ENCODE measurements at regions not wholly inside any gene's neighbourhood (a gene's known extent, or its start where the extent isn't known, plus 50 kb on each side); places are given as distances from the start of the nearest gene placed in this dataset.
"Not testable (repeated sequence)": the region's sequence is repeated elsewhere in the genome, so short reads cannot be mapped to it uniquely, and the experiment has no call there.

GRCh38 chr2:114293355-114293754, 149.1 kb upstream of the DPP10 start:
- TF ChIP-seq POLR2A (IDR thresholded peaks at IDR 0.05; ENCODE audit: extremely low read depth, insufficient read length) = no peak
- TF ChIP-seq CTCF (IDR thresholded peaks at IDR 0.05; ENCODE audit: low read depth, low read length) = no peak
- no peak for TF ChIP-seq MYC (IDR thresholded peaks at IDR 0.05; ENCODE audit: low read depth, low read length)
- no peak for TF ChIP-seq MAX (IDR thresholded peaks at IDR 0.05; ENCODE audit: low read depth, low read length)
- H3K4me3 ChIP-seq (ENCODE audit: low read depth, low read length) = no peak overlapping the region

GRCh38 chr2:114294741-114295140, 147.7 kb upstream of the DPP10 start:
- DNase-seq (ENCODE audit: low read depth) = no peak
- no peak for TF ChIP-seq MYC (IDR thresholded peaks at IDR 0.05; ENCODE audit: low read depth, low read length)
- TF ChIP-seq MAX (IDR thresholded peaks at IDR 0.05; ENCODE audit: low read depth, low read length) = no peak
- H3K4me3 ChIP-seq (ENCODE audit: low read depth, low read length) = no peak overlapping the region

More at GRCh38 chr2:114293355-114293754, 149.1 kb upstream of the DPP10 start:
- DNase-seq (ENCODE audit: low read depth) = no peak

GRCh38 chr2:114300351-114300750, 142.1 kb upstream of the DPP10 start:
- DNase-seq (ENCODE audit: low read depth); H3K4me3 ChIP-seq (ENCODE audit: low read depth, low read length): not testable (repeated sequence)

GRCh38 chr2:114316532-114317300, 125.7 kb upstream of the DPP10 start:
- no peak for DNase-seq (ENCODE audit: low read depth)
- TF ChIP-seq MAX (IDR thresholded peaks at IDR 0.05; ENCODE audit: low read depth, low read length) (no peak), MYC (IDR thresholded peaks at IDR 0.05; ENCODE audit: low read depth, low read length) (no peak), POLR2A (IDR thresholded peaks at IDR 0.05; ENCODE audit: extremely low read depth, insufficient read length) (no peak)

DNA sequence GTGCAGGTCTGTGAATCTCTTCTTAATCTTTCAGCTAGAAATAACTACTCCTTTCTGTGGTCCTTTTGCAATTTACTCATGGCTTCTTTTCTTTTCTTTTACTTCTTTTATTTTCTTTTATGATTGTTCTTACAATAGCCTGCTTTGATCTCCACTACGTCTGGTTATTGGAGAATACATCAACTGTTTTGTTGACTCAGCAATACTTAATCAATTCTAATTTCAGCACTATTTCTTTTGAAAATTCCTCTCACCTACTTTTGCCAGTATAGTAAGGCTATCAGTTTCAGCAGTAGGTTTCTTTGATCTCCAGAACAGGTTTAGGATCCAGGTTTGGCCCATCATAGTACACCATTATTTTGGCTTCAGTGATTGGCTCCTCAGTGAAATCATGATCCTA, 111.8 kb upstream of the DPP10 start:
- DNase-seq (ENCODE audit: low read depth) = no peak
- TF ChIP-seq MAX (IDR thresholded peaks at IDR 0.05; ENCODE audit: low read depth, low read length) = no peak
- TF ChIP-seq POLR2A (IDR thresholded peaks at IDR 0.05; ENCODE audit: extremely low read depth, insufficient read length) = no peak
- no peak for TF ChIP-seq MYC (IDR thresholded peaks at IDR 0.05; ENCODE audit: low read depth, low read length)
- TF ChIP-seq CTCF (IDR thresholded peaks at IDR 0.05; ENCODE audit: low read depth, low read length) = no peak
- no peak overlapping the region for H3K4me3 ChIP-seq (ENCODE audit: low read depth, low read length)

More at GRCh38 chr2:114316532-114317300, 125.7 kb upstream of the DPP10 start:
- H3K4me3 ChIP-seq (ENCODE audit: low read depth, low read length) = no peak overlapping the region

- no peak overlapping the region for H3K4me3 ChIP-seq (ENCODE audit: low read depth, low read length)
- DNase-seq (ENCODE audit: low read depth) = no peak
- no peak for TF ChIP-seq MYC (IDR thresholded peaks at IDR 0.05; ENCODE audit: low read depth, low read length)
- no peak for TF ChIP-seq CTCF (IDR thresholded peaks at IDR 0.05; ENCODE audit: low read depth, low read length)
- TF ChIP-seq MAX (IDR thresholded peaks at IDR 0.05; ENCODE audit: low read depth, low read length) = no peak
Observed at GRCh38 chr2:114331934-114332333, 110.5 kb upstream of the DPP10 start.

DNA sequence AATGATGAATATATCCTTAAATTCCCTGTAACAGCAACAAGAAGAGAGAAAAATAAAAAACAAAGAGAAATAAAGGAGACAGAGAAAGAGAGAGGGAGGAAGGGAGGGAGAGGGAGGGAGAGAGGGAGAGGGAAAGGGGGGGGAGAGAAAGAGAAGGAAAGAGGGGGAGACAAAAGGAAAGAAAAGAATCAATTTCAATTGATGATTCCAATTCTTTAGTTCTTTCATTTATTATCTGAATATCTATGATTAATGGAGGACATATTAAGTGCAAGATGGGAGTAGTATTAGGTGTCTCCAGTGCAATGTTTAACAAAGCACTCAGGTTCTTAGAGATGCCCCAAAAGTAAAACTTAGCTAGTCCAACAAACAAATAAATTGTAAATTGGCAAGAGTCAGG, 97.2 kb upstream of the DPP10 start:
- no peak overlapping the region for H3K4me3 ChIP-seq (ENCODE audit: low read depth, low read length)
- TF ChIP-seq MYC (IDR thresholded peaks at IDR 0.05; ENCODE audit: low read depth, low read length) (no peak), POLR2A (IDR thresholded peaks at IDR 0.05; ENCODE audit: extremely low read depth, insufficient read length) (no peak), CTCF (IDR thresholded peaks at IDR 0.05; ENCODE audit: low read depth, low read length) (no peak), MAX (IDR thresholded peaks at IDR 0.05; ENCODE audit: low read depth, low read length) (no peak)
- DNase-seq (ENCODE audit: low read depth) = no peak

Data from NB4 (cell line).